ENCODE measurements at regions not wholly inside any gene's neighbourhood (a gene's known extent, or its start where the extent isn't known, plus 50 kb on each side); places are given as distances from the start of the nearest gene placed in this dataset.

DNA sequence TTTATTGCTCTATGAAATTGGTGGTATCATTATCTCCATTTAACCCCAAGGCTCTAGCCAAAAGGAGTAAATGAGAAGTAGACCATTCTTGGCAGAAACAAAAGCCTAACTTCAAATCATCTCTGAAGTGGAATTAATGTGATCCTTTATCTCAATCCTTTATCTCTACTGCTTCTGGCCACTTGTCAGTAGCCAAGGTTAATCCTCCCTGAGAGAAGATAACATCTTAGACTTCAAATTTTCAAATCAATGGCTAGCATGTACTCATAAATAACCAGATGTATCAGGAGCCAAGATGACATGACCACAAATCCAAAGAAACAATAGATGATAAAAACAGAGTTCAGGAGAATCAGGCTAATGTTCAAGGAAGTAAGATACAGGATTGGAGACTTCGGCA lies 123.1 kb upstream of the RASSF8 start:
- no peak for TF ChIP-seq CTCF (IDR thresholded peaks at IDR 0.05; ENCODE audit: borderline replicate concordance, extremely low read depth, low read length, poor library complexity, severe bottlenecking)
- TF ChIP-seq EZH2 (IDR thresholded peaks at IDR 0.05; ENCODE audit: borderline replicate concordance, low read depth, low read length, severe bottlenecking): no peak

Measured in DND-41 (cell line).